ENCODE measurements at regions not wholly inside any gene's neighbourhood (a gene's known extent, or its start where the extent isn't known, plus 50 kb on each side); places are given as distances from the start of the nearest gene placed in this dataset.

DNA sequence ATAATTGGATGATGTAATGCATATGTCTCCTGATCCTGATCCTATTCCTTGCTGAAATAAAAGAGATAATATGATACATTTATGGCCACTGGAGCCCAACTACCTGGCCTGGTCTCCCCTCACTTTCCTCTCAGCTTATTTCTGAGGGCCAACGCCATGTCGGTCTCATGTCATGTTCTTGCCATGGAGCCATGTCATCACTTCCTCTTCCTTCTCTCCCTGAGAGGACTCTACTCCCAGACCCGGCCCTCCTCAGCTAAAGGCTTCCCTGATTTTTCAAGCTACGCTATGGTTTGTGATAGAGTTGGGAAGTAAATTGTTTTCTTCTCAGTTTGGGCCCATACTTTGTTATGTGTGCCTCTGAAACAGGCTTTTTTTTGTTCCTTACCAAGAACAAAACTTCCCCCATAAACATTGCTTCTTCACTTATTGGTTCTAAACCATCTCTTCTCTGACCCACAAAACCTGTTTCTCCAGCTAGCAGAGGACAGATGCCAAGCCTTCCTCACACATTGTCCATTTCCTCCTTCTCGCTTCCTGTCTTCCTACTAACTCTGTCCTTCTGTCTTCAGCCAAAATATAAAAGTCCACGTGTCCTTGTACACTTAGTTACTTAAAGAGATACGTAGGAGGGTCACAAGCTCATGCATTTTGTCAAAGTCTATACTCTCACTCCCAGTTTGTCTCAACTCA lies 319.9 kb upstream of the DACH1 start:
- no peak for TF ChIP-seq CTCF (conservative IDR thresholded peaks at IDR 0.05 in 1 of 2, IDR thresholded peaks at IDR 0.05 in 1 of 2; ENCODE audit: low read depth in 1 of 2, low read length in 2 of 2)
- TF ChIP-seq EZH2 (IDR thresholded peaks at IDR 0.05; ENCODE audit: low read length, missing control alignments), result no peak

Data from fibroblast of lung (primary cell).